Fibroblast of peridontal ligament (primary cell): ENCODE measurements at regions not wholly inside any gene's neighbourhood (a gene's known extent, or its start where the extent isn't known, plus 50 kb on each side); places are given as distances from the start of the nearest gene placed in this dataset.
"Not testable (repeated sequence)": the region's sequence is repeated elsewhere in the genome, so short reads cannot be mapped to it uniquely, and the experiment has no call there.

Source experiments
- DNase-seq: peaks from one replicate; pipeline ENCODE4 v3.0.0-alpha.2; 2010; ENCODE audit errors: extremely low read depth

- peak; percentile 61 for DNase-seq
These were observed 296.1 kb downstream of the TRIML1 start for GRCh38 chr4:188435381-188435780.

DNA sequence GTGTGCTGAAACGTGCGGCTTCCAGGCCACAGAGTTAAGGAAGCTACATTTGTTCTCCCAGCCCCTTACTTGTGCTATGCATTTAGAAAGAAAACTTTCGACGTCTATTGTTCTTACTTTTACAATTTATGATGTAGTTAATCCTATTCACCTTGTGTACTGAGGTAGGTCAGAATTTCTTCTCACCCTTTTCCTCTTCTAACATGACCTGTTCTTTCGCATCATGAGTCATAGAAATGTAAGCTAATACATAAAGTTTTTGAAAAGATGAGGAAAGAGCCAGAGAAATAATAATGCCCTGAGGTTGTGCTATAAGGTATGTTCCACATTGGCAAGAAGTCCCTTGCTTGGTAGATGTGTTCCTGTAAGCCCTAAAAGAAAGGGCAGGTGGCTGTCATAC lies 298.3 kb downstream of the TRIML1 start:
- DNase-seq: no peak

DNA sequence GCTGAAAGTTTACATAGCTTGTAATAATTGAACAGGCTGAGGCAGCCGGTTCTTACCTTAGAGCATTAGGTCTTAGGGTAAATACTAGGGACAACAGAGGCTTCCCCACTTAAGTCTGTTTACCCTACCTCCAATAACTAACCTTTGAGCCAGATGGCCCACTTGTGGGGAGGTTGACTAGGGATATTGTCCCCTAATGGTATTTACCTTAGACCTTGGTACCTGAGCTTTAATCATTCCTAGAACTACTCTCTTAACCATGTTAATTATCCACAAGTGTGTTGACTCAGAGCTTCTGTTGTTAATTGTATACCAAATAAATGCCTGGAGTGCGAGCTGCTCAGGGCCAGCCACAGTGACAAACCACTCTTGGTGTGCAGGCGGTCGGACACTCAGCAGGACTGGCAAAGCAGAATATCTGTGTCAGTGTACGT lies 299.2 kb downstream of the TRIML1 start:
- DNase-seq: not testable (repeated sequence)

DNA sequence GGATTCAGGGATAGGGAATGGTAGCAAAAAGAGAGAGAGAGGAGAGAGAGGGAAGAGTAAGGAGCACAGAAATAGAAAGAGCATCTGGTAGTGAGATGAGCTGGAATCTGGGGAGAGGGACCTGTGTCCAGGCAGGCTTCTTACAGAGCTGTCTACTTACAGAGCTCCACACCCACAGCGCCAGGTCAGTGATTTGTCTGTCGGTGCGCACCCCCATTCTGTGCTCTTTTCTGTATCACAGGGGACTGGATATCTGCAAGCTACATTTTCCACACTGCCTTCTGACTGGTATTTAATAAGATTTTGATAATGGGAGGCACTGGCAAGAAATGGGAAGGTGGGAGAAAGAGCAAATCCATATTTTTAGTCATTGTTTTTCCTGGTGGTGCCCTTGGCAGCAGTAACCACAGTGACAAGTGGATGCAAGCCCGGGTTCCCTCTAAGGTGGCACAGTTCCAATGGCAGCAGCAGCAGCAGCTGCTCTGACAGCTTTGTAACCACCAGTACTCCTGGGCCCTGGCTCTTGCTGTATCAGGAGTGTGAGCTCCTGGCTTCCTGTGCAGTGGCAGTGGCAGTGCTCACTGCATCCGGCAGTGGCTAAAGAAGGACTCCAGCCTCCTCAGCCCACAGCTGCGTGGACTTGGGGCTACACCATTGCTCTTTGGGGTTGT lies 300.5 kb downstream of the TRIML1 start:
- DNase-seq: peak; percentile 53

DNA sequence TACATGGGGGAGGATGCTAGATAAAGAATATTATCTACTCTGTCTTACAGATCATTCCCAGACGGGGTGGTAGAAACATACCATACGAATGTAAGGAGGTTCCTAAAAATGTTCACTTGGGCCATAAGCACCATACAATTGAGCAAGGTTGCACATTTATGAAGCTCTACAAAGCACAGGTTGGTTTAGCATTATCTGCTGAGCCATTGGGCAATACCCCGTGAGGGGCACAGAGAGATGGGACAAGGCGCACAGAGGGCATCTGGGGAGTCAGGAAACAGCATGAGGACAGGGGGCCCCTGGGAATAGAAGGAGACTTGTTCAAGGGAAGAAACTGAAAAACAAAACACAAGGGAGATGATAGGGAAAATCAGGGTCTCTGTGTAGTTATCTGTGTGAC lies 305.3 kb downstream of the TRIML1 start:
- DNase-seq: peak; percentile 16

DNA sequence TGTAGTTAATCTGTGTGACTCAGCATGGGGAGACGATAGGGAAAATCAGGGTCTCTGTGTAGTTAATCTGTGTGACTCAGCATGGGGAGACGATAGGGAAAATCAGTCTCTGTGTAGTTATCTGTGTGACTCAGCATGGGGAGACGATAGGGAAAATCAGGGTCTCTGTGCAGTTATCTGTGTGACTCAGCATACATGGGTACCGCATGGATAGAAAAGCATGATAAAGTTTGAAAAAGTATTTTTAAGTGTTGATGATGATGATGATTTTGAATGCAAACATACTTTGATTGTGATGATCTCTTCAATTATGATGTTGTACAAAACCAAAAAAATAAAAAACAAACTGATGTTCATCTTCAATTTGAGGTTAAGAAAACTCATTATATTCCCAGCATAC lies 309.8 kb downstream of the TRIML1 start:
- DNase-seq: peak; percentile 49

DNA sequence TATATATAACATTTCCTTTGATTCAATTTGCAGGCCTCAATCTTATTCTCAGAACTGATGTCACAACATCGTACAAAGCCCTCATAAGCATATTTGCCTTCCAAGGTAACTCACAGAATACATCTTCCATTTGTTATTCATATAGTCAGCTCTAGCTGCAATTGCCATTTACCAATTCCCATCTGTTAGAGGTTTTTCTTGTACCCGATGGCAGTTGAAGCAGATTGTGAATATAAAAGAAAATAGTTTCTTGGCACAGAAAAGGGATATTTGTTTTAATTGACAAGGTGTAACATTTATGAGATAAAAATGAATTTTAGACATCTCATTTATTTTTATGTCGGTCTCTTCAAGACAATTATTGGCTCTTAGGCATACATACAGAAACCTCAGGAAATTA lies 311.3 kb downstream of the TRIML1 start:
- no peak for DNase-seq

- no peak for DNase-seq
These were observed 312.9 kb downstream of the TRIML1 start for GRCh38 chr4:188452097-188452496.

GRCh38 chr4:188454575-188454974 lies 315.3 kb downstream of the TRIML1 start:
- no peak for DNase-seq

DNA sequence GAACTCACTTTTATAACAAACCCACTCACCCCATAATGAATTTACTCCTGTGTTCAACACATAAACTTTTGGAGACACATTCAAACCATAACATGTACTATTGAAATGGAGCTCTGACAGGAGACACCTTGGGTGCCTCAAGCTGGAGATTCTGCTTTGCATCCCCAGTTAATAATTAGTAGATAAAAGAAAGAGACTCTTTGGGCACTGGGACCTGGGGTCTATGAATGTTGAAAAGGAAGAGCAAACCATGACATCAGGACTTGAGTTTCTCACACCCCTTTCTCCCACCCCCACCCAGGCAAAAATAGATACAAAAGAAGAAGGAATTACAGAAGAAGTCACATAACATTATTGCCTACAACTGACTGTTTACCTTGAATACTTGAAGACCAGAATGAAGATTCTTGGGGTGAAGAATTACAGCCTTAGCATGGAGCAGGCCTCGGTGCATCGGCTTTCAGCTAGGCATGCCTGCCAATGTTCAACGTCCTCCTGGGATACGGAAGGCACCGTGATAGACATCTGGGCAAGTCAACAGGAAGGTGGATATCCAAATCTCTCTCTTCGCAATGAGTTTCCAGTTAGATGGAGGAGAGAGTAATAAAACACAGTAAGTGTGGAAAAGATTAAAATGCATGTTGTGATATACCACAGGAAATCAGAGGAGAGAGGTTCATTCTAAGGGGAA lies 316.0 kb downstream of the TRIML1 start:
- no peak for DNase-seq

- DNase-seq: no peak
These were observed 320.1 kb downstream of the TRIML1 start for GRCh38 chr4:188459381-188459780.

DNA sequence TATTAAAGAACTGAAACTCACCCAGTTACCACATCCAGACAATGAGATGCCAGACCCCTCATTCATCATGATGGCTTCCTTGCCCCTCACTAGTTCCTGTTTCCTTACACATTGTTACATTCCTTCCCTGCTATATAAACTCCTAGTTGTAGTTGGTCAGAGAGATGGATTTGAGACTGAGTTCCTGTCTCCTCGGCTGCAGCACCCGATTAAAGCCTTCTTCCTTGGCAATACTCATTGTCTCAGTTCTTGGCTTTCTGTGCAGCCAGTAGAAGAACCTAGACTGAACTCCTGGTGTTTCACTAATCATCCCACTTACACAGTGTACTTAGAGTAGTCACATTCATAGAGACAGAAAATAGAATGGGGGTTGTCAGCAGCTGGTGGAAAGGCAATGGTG lies 324.7 kb downstream of the TRIML1 start:
- DNase-seq: no peak

- DNase-seq: no peak
These were observed 326.8 kb downstream of the TRIML1 start for GRCh38 chr4:188466001-188466400.

GRCh38 chr4:188484256-188484655 lies 345.0 kb downstream of the TRIML1 start:
- DNase-seq: no peak

- DNase-seq: no peak
These were observed 346.7 kb downstream of the TRIML1 start for GRCh38 chr4:188485906-188486305.

DNA sequence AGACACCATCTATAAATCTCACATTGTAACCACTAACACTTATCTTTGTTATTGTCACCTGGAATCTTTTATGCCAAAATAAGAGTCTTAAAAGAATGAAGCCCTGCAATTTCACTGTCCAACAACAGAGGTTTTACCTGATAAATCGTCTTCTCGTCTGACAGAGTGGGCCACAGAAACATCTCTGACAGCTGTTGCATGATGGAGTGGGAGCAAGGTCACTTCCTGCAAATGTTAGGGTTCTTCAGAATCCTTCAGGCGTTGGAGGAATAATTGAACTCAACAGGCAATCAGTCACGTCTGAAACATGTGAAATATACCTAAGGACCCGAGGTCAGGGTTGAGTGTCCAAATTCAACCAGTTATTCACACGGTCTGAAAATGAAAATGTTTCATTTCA lies 353.6 kb downstream of the TRIML1 start:
- no peak for DNase-seq

GRCh38 chr4:188495169-188495568 lies 355.9 kb downstream of the TRIML1 start:
- no peak for DNase-seq

GRCh38 chr4:188511431-188511830 lies 372.2 kb downstream of the TRIML1 start:
- DNase-seq: no peak

DNA sequence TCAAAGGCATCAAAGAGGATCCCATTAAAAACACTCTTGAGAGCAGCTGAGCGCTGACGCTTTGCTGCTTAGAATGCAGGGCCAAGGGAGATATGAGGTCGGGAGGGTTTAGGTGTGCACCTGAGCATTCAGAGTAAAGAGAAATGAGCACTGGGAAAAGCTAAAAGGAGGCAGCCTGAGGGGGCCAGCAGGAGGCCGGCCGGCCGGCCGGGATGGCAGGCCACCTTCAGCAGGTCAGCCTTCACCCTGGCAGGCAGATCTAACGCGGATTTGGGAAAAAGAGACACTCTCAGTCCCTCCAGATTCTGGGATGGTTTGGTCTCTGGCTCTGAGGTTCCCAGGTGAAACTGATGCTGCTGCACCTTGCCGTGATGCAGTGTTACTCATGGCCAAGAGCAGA lies 393.5 kb downstream of the TRIML1 start:
- DNase-seq: no peak

- DNase-seq: no peak
These were observed 395.1 kb downstream of the TRIML1 start for GRCh38 chr4:188534297-188534696.

GRCh38 chr4:188534917-188535316 lies 395.7 kb downstream of the TRIML1 start:
- no peak for DNase-seq

DNA sequence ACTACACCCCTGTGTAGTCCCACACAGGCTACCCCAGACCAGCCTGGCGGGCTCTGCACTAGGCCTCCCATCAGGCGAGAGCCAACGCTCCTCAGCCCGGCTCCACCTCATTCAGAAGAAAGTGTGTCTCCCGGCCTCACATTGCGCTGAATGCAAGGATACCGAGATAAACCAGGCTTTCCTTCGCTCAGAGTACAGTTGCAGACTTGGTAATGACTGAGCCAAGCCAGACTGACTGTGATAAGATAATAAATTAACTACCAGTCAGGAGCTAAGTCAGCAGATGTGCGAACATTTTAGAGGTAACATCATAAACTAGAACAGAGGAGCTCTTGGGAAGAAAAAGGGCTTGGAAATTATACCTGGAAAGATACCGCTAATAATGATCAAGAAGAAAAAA lies 397.6 kb downstream of the TRIML1 start:
- no peak for DNase-seq

GRCh38 chr4:188550296-188550695 lies 411.1 kb downstream of the TRIML1 start:
- DNase-seq: no peak

- peak; percentile 60 for DNase-seq
These were observed 411.9 kb downstream of the TRIML1 start for GRCh38 chr4:188551156-188551555.
